ENCODE measurements at regions not wholly inside any gene's neighbourhood (a gene's known extent, or its start where the extent isn't known, plus 50 kb on each side); places are given as distances from the start of the nearest gene placed in this dataset.

GRCh38 chr10:3972460-3973301, 187.7 kb upstream of the KLF6 start:
- Histone ChIP-seq H3K4me3 (ENCODE audit: low read length) (no peak overlapping the region), H3K9ac (ENCODE audit: low read depth, low read length) (no peak overlapping the region), H3K4me1 (ENCODE audit: control insufficient read depth, insufficient read depth, low read length) (peaks cover 2% of the 10 kb centered on the region), H3K27me3 (ENCODE audit: control insufficient read depth, insufficient read depth, low read length) (no peaks in the 10 kb centered on the region), H3K9me3 (replicated peaks; ENCODE audit: low read length) (no peaks in the 10 kb centered on the region), H3K36me3 (ENCODE audit: insufficient read depth, low read length) (no peaks in the 10 kb centered on the region), H3K4me2 (ENCODE audit: low read length) (no peak overlapping the region)

GRCh38 chr10:3971713-3972112, 186.7 kb upstream of the KLF6 start:
- Histone ChIP-seq H3K27me3 (ENCODE audit: control insufficient read depth, insufficient read depth, low read length) (no peaks in the 10 kb centered on the region), H3K4me3 (ENCODE audit: low read length) (no peak overlapping the region), H3K4me1 (ENCODE audit: control insufficient read depth, insufficient read depth, low read length) (no peaks in the 10 kb centered on the region), H3K9me3 (replicated peaks; ENCODE audit: low read length) (no peaks in the 10 kb centered on the region), H3K4me2 (ENCODE audit: low read length) (no peak overlapping the region), H3K9ac (ENCODE audit: low read depth, low read length) (no peak overlapping the region), H3K36me3 (ENCODE audit: insufficient read depth, low read length) (no peaks in the 10 kb centered on the region)

- H3K27me3 ChIP-seq (ENCODE audit: control insufficient read depth, insufficient read depth, low read length), result no peaks in the 10 kb centered on the region
- H3K9me3 ChIP-seq (replicated peaks; ENCODE audit: low read length), result no peaks in the 10 kb centered on the region
- no peak overlapping the region for H3K4me3 ChIP-seq (ENCODE audit: low read length)
- H3K4me1 ChIP-seq (ENCODE audit: control insufficient read depth, insufficient read depth, low read length), result no peaks in the 10 kb centered on the region
- no peak overlapping the region for H3K4me2 ChIP-seq (ENCODE audit: low read length)
- no peak overlapping the region for H3K9ac ChIP-seq (ENCODE audit: low read depth, low read length)
- no peaks in the 10 kb centered on the region for H3K36me3 ChIP-seq (ENCODE audit: insufficient read depth, low read length)
Observed at GRCh38 chr10:3969876-3970666, 185.1 kb upstream of the KLF6 start.

GRCh38 chr10:3968727-3969126, 183.7 kb upstream of the KLF6 start:
- no peak overlapping the region for H3K4me2 ChIP-seq (ENCODE audit: low read length)
- H3K4me3 ChIP-seq (ENCODE audit: low read length), result no peak overlapping the region
- H3K9me3 ChIP-seq (replicated peaks; ENCODE audit: low read length), result no peaks in the 10 kb centered on the region
- H3K36me3 ChIP-seq (ENCODE audit: insufficient read depth, low read length), result no peaks in the 10 kb centered on the region
- H3K4me1 ChIP-seq (ENCODE audit: control insufficient read depth, insufficient read depth, low read length), result no peaks in the 10 kb centered on the region
- no peaks in the 10 kb centered on the region for H3K27me3 ChIP-seq (ENCODE audit: control insufficient read depth, insufficient read depth, low read length)
- no peak overlapping the region for H3K9ac ChIP-seq (ENCODE audit: low read depth, low read length)

GRCh38 chr10:3964516-3964915, 179.5 kb upstream of the KLF6 start:
- H3K4me3 ChIP-seq (ENCODE audit: low read length), result no peak overlapping the region
- H3K27me3 ChIP-seq (ENCODE audit: control insufficient read depth, insufficient read depth, low read length), result no peaks in the 10 kb centered on the region
- H3K36me3 ChIP-seq (ENCODE audit: insufficient read depth, low read length), result no peaks in the 10 kb centered on the region
- H3K4me2 ChIP-seq (ENCODE audit: low read length), result no peak overlapping the region
- H3K4me1 ChIP-seq (ENCODE audit: control insufficient read depth, insufficient read depth, low read length), result no peaks in the 10 kb centered on the region
- H3K9me3 ChIP-seq (replicated peaks; ENCODE audit: low read length), result no peaks in the 10 kb centered on the region
- no peak overlapping the region for H3K9ac ChIP-seq (ENCODE audit: low read depth, low read length)

GRCh38 chr10:3963191-3963673, 178.2 kb upstream of the KLF6 start:
- Histone ChIP-seq H3K27me3 (ENCODE audit: control insufficient read depth, insufficient read depth, low read length) (no peaks in the 10 kb centered on the region), H3K4me2 (ENCODE audit: low read length) (no peak overlapping the region), H3K36me3 (ENCODE audit: insufficient read depth, low read length) (no peaks in the 10 kb centered on the region), H3K4me1 (ENCODE audit: control insufficient read depth, insufficient read depth, low read length) (no peaks in the 10 kb centered on the region), H3K9me3 (replicated peaks; ENCODE audit: low read length) (no peaks in the 10 kb centered on the region), H3K9ac (ENCODE audit: low read depth, low read length) (no peak overlapping the region), H3K4me3 (ENCODE audit: low read length) (no peak overlapping the region)

GRCh38 chr10:3961082-3961481, 176.1 kb upstream of the KLF6 start:
- H3K4me1 ChIP-seq (ENCODE audit: control insufficient read depth, insufficient read depth, low read length), result no peaks in the 10 kb centered on the region

GRCh38 chr10:3960496-3960895, 175.5 kb upstream of the KLF6 start:
- Histone ChIP-seq H3K4me3 (ENCODE audit: low read length) (no peak overlapping the region), H3K9ac (ENCODE audit: low read depth, low read length) (no peak overlapping the region), H3K4me2 (ENCODE audit: low read length) (no peak overlapping the region), H3K27me3 (ENCODE audit: control insufficient read depth, insufficient read depth, low read length) (no peaks in the 10 kb centered on the region), H3K36me3 (ENCODE audit: insufficient read depth, low read length) (no peaks in the 10 kb centered on the region), H3K9me3 (replicated peaks; ENCODE audit: low read length) (no peaks in the 10 kb centered on the region), H3K4me1 (ENCODE audit: control insufficient read depth, insufficient read depth, low read length) (no peaks in the 10 kb centered on the region)

More at GRCh38 chr10:3961082-3961481, 176.1 kb upstream of the KLF6 start:
- Histone ChIP-seq H3K27me3 (ENCODE audit: control insufficient read depth, insufficient read depth, low read length) (no peaks in the 10 kb centered on the region), H3K36me3 (ENCODE audit: insufficient read depth, low read length) (no peaks in the 10 kb centered on the region), H3K4me2 (ENCODE audit: low read length) (no peak overlapping the region), H3K4me3 (ENCODE audit: low read length) (no peak overlapping the region), H3K9ac (ENCODE audit: low read depth, low read length) (no peak overlapping the region), H3K9me3 (replicated peaks; ENCODE audit: low read length) (no peaks in the 10 kb centered on the region)

- Histone ChIP-seq H3K9ac (ENCODE audit: low read depth, low read length) (no peak overlapping the region), H3K9me3 (replicated peaks; ENCODE audit: low read length) (no peaks in the 10 kb centered on the region), H3K4me1 (ENCODE audit: control insufficient read depth, insufficient read depth, low read length) (no peaks in the 10 kb centered on the region), H3K4me3 (ENCODE audit: low read length) (no peak overlapping the region), H3K27me3 (ENCODE audit: control insufficient read depth, insufficient read depth, low read length) (no peaks in the 10 kb centered on the region), H3K4me2 (ENCODE audit: low read length) (no peak overlapping the region), H3K36me3 (ENCODE audit: insufficient read depth, low read length) (no peaks in the 10 kb centered on the region)
Observed at GRCh38 chr10:3959370-3960325, 174.6 kb upstream of the KLF6 start.

- H3K9me3 ChIP-seq (replicated peaks; ENCODE audit: low read length), result no peaks in the 10 kb centered on the region
- H3K36me3 ChIP-seq (ENCODE audit: insufficient read depth, low read length), result no peaks in the 10 kb centered on the region
- no peaks in the 10 kb centered on the region for H3K27me3 ChIP-seq (ENCODE audit: control insufficient read depth, insufficient read depth, low read length)
- H3K4me1 ChIP-seq (ENCODE audit: control insufficient read depth, insufficient read depth, low read length), result no peaks in the 10 kb centered on the region
- no peak overlapping the region for H3K4me3 ChIP-seq (ENCODE audit: low read length)
- no peak overlapping the region for H3K9ac ChIP-seq (ENCODE audit: low read depth, low read length)
- no peak overlapping the region for H3K4me2 ChIP-seq (ENCODE audit: low read length)
Observed at GRCh38 chr10:3958472-3958996, 173.5 kb upstream of the KLF6 start.

Measured in skeletal muscle satellite cell (primary cell).